ENCODE measurements at regions not wholly inside any gene's neighbourhood (a gene's known extent, or its start where the extent isn't known, plus 50 kb on each side); places are given as distances from the start of the nearest gene placed in this dataset.

- no peak for FAIRE-seq
Measured at GRCh38 chr3:182523836-182524235, 269.5 kb upstream of the ATP11B start.

GRCh38 chr3:182524711-182525401 is 268.4 kb upstream of the ATP11B start:
- no peak for FAIRE-seq

DNA sequence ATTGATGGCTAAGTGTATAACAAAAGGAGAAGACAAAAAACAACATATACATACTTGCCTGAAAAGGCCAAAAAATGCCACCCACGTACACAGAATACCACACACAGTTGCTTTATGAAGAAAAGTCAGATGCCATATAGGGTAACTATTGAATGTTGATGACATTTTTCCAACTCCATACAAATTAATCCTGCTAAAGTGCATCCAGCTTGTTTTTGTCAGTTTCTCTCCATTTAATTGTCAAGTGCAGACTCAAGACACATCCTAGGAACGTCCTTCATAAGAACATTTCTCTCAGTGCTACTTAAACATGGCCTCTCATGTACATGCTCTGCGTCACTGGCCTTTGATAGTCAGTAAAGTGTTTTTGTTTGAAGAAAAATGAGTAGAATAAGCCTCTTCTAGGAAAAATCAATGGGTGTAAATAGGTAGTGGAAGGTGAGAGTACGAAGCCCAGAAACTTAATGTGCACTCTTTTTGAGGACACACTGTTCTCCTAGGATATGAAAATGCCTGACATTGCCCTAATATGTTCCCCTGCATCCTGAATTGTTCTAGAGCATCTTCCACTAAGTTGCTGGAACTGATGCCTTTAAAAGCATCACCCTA is 267.4 kb upstream of the ATP11B start:
- FAIRE-seq, result no peak

GRCh38 chr3:182527745-182528144 is 265.6 kb upstream of the ATP11B start:
- no peak for FAIRE-seq

DNA sequence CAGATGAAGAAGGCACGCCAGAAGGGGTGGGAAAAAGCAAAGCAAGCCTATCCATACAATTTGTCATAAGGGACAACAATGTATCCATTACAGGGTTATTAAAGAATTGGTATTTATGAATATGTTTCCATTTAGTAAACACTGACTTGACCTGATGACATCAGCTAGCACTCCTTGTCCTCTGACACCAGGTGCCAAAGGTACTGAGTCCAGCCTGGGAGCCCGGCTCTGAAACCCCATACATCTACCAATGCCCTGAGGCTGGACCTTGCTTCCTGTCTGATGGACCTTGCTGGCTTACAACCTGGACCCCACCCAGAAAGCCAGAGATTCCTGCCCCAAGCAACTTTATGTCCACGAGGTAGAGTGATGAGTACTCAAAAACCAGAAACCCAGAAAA is 263.0 kb upstream of the ATP11B start:
- FAIRE-seq, result no peak

DNA sequence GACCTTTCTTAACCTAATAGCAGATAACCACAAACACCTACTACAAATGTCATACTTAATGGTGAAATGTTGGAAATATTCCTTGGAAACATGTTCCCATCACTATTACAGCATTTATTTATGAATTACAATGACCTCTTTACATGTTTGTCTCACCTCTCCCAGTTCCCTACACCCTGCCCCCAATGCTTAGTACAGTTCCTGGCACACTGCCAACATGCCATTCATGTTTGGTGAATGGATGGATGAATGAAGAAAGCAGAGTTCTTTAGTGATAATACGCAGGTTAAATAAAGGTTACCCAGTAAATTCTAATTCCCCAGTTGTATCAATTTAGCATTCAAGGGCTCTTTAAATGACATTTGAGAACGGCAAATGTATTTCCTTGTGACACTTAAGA is 259.9 kb upstream of the ATP11B start:
- no peak for FAIRE-seq

GRCh38 chr3:182544542-182544941 is 248.8 kb upstream of the ATP11B start:
- FAIRE-seq, result no peak

DNA sequence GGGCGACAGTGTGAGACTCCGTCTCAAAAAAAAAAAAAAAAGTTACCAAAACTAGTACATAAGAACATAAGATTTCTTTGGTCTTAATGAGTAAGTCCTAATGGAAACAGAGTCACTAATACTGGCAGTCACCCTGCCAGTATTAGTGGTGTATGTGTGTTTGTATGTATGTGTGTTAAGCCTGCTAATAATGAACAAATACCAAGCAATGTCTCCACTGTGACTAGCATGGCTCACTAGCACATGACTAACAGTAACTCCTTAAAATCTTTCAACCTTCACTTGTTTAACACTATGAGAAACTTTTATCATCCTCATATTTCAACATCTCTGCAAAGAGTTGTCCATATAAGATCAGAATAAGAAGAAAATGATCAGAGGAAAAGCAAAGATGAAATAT is 231.0 kb upstream of the ATP11B start:
- no peak for FAIRE-seq

DNA sequence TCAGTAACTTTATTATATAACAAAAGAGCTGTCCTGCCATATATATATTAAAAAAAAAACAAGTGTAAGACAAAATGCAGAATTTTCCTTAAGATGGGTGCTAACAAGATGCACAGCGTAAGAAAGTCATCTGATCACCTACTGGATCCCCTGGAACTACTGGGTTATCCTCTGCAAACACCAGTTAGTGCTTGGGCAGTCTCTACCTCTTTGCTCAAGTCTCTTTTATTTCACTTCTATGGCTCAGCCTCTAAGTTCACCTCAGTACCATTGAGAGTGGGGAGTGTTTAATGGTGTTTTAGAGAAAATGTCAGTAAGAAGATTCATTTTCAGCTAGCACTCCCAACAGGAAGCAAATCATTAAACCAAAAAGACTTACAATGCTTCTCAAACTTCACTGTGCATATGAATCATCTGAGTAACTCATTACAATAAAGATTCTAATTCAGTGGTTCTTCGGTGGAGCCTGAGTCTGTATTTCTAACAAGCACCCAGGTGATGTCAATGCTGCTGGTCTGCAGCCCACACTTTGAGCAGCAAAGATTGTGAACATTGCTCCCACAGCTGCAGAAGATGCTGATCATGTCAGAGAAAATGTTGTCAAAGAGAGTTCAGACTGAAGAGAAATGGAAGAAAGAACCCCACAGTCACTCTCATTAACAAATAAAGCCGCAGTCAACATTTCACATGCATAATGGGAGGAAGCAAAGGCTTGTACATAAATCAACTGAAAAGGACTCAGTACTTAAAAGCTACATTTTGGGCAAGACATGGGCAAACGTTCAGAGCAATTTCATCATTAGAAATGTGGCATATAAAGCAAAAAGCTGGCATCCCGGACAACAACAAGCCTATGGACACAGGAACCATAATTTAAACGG is 227.1 kb upstream of the ATP11B start:
- no peak for FAIRE-seq

- FAIRE-seq, result no peak
Measured at GRCh38 chr3:182567700-182568099, 225.6 kb upstream of the ATP11B start.

- FAIRE-seq, result no peak
Measured at GRCh38 chr3:182568261-182568660, 225.0 kb upstream of the ATP11B start.

GRCh38 chr3:182568876-182569275 is 224.4 kb upstream of the ATP11B start:
- FAIRE-seq, result no peak

GRCh38 chr3:182570946-182571594 is 222.2 kb upstream of the ATP11B start:
- no peak for FAIRE-seq

- FAIRE-seq, result no peak
Measured at GRCh38 chr3:182575941-182576340, 217.4 kb upstream of the ATP11B start.

- FAIRE-seq, result no peak
Measured at GRCh38 chr3:182583545-182583944, 209.8 kb upstream of the ATP11B start.

DNA sequence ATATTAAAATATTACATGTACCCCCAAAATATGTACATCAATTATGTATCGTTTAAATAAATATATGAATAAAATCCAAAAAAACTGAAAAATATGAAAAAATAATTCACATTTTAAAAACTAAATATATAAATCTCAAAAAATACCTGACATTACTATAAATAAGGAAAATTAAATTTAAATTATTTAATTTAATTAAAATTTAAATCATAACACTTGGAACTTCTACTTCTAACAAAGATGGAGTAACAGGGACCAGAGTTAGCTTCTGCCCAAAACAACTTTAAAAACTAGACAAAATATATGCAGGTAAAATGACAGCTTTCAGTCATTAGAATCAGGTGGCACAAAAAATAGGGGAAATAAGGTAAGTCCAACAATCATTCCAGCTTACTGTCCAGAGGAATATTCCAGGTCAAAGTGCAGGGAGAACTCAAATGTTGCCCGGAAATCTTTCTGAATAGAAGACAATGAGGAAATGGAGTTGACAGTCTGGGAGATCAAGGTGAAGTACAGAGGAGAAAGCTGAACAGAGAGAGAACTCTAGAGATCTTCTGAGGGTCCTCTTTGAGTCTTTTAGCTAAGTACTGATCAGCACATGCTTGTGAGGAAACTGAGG is 207.7 kb upstream of the ATP11B start:
- peak; percentile 46 for FAIRE-seq

GRCh38 chr3:182592747-182593146 is 200.6 kb upstream of the ATP11B start:
- FAIRE-seq, result no peak

- FAIRE-seq, result no peak
Measured at GRCh38 chr3:182596676-182597410, 196.5 kb upstream of the ATP11B start.

GRCh38 chr3:182597621-182598041 is 195.7 kb upstream of the ATP11B start:
- no peak for FAIRE-seq

- no peak for FAIRE-seq
Measured at GRCh38 chr3:182601597-182601996, 191.7 kb upstream of the ATP11B start.

GRCh38 chr3:182603501-182603900 is 189.8 kb upstream of the ATP11B start:
- FAIRE-seq, result no peak
